ENCODE measurements at regions not wholly inside any gene's neighbourhood (a gene's known extent, or its start where the extent isn't known, plus 50 kb on each side); places are given as distances from the start of the nearest gene placed in this dataset.

DNA sequence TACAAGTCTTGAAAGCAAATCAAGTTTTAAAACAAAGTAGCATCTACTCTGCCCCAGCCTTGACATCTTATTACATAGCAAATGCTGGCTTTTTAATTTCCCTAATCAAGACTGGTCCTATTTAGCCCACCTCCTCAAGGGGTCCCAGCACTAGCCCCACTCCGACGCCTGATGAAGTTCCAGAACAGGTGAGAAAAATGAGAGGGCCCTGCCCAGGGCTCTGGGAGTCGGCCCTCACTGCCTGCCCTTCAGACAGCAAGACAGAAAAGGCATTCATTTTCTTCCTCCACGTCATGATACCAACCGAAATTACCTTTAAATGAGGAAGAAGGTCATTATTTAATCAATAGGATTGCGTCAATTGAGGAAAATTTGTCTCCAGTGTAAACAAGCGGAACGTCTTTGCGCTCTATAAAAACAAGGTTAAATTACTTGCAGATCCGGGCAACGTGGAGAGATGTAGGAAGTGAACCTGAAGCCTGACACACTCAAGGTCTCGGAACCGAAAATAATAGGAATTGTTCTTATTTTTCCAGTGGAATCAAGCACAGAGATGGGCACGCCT is 170.6 kb upstream of the PKDCC start:
- H3K4me1 ChIP-seq: no peaks in the 10 kb centered on the region
- no peak for TF ChIP-seq POLR2A (IDR thresholded peaks at IDR 0.05)
- no peak for DNase-seq
- no peaks in the 10 kb centered on the region for H3K36me3 ChIP-seq
- H3K27me3 ChIP-seq: no peaks in the 10 kb centered on the region
- H3K9me3 ChIP-seq: no peaks in the 10 kb centered on the region
- H3K4me3 ChIP-seq: no peak overlapping the region
- H3K27ac ChIP-seq: no peak overlapping the region
- intact Hi-C loops (cut with DNase I; ENCODE audit: low total_unique reads): no loop called here

DNA sequence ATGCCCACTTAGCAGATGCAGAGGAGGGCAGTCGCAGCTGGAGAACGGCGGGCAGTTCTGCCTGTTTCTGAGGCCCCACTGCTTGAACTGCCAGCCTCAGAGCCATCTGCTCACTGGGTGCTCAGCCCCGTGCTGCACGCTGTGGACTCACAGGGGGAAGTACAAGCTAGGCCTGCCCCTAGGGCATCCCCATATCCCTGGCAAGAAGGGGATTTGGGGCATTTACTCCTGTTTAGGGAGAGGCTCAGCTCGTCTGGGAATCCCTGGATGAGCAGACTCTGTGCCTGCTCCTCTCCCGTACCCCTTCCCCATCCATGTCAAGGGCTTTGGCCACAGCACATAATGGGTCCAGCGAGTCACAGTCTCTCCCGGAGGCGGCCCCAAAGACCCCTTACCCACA is 169.8 kb upstream of the PKDCC start:
- no peaks in the 10 kb centered on the region for H3K9me3 ChIP-seq
- no peak for TF ChIP-seq CTCF (IDR thresholded peaks at IDR 0.05)
- TF ChIP-seq POLR2A (IDR thresholded peaks at IDR 0.05): no peak
- intact Hi-C loops (cut with DNase I; ENCODE audit: low total_unique reads): no loop called here
- H3K27me3 ChIP-seq: no peaks in the 10 kb centered on the region
- no peak for DNase-seq
- no peak overlapping the region for H3K4me3 ChIP-seq
- H3K36me3 ChIP-seq: no peaks in the 10 kb centered on the region
- H3K4me1 ChIP-seq: no peaks in the 10 kb centered on the region
- H3K27ac ChIP-seq: peak overlapping the region in 1 of 2 donors; percentile 45

- TF ChIP-seq CTCF (IDR thresholded peaks at IDR 0.05) (no peak), POLR2A (IDR thresholded peaks at IDR 0.05) (no peak)
- H3K36me3 ChIP-seq: no peaks in the 10 kb centered on the region
- DNase-seq: peak; percentile 33 to 62
- no peak overlapping the region for H3K4me3 ChIP-seq
- H3K4me1 ChIP-seq: no peaks in the 10 kb centered on the region
- no peaks in the 10 kb centered on the region for H3K27me3 ChIP-seq
- intact Hi-C loops (cut with DNase I; ENCODE audit: low total_unique reads): no loop called here
- H3K27ac ChIP-seq: peak overlapping the region in 1 of 2 donors; percentile 45
- no peaks in the 10 kb centered on the region for H3K9me3 ChIP-seq
Observed at GRCh38 chr2:41878716-41879234, 169.0 kb upstream of the PKDCC start.

DNA sequence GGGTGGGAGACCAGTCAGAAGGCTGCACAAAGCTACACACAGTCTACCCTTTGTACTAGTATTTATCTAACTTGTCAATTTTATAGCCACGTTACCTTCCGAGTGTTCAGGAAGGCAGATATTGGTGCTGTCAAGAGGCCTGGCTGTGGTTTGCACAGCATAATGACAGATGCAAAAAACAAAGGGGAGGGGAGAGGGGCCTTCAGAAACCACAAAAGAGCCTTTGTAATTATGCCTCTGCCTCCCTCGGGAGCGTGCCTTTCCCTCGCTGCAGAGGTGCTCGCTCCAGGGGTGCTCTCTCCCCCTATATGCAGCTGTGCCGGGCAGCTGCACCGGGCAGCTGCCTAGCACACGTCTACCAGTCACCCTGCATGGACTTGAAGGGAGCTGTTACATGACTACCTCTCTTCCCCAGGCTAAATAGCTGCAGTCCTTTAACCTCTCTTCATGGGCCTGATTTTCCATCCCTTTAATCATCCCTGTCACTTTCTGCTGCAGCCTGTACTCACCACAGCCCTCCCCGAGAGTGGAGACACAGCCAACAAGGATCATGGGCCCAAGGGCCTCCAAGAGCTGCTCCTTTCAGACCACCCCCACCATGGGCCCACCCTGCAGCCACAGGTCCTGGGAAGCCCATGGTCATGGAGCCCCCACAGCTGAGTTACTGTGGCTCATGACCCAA is 168.4 kb upstream of the PKDCC start:
- Histone ChIP-seq H3K36me3 (no peaks in the 10 kb centered on the region), H3K9me3 (no peaks in the 10 kb centered on the region), H3K27me3 (no peaks in the 10 kb centered on the region), H3K4me1 (no peaks in the 10 kb centered on the region), H3K4me3 (no peak overlapping the region), H3K27ac (peak overlapping the region in 1 of 2 donors; percentile 45)
- intact Hi-C loops (cut with DNase I; ENCODE audit: low total_unique reads): no loop called here
- TF ChIP-seq POLR2A (IDR thresholded peaks at IDR 0.05) (no peak), CTCF (IDR thresholded peaks at IDR 0.05) (no peak)
- DNase-seq: peak; percentile 41 to 61

DNA sequence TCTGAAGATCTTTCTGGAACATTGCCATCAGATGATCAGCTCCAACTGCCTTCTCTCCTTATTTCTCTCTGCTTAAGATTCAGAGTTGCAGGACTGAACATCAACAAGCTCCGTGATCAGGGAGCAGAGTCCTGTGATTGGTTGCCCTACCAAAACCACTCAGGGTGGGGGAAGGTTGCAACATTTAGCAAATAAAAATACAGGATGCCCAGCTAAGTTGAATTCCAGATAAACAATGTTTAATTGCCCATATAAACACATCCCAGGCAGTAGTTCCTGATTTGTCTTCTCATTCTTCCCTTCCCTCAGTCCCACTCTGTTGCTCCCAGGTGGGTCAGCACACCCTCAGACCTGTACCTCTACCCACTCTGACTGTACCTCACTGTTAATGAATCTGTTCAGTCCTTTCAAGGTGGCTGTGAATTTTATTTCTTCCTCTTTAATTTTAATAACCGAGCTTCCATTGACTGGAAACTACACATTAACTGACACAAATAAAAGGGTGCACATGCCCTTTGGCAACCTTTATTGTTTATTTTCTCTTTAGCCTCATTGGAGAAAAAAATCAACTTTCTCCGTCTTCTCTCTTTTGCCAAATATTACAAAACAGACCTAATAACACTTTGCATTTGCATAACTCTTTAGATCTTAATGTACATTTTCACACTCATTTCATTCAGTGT is 167.1 kb upstream of the PKDCC start:
- no peaks in the 10 kb centered on the region for H3K27me3 ChIP-seq
- H3K4me1 ChIP-seq: no peaks in the 10 kb centered on the region
- DNase-seq: no peak
- H3K4me3 ChIP-seq: no peak overlapping the region
- H3K36me3 ChIP-seq: no peaks in the 10 kb centered on the region
- H3K27ac ChIP-seq: peak overlapping the region in 1 of 2 donors; percentile 45
- TF ChIP-seq POLR2A (IDR thresholded peaks at IDR 0.05): no peak
- no peak for TF ChIP-seq CTCF (IDR thresholded peaks at IDR 0.05)
- H3K9me3 ChIP-seq: no peaks in the 10 kb centered on the region
- intact Hi-C loops (cut with DNase I; ENCODE audit: low total_unique reads): no loop called here

Measured in uterus (tissue), 3 donors.